Hepatocyte (in vitro differentiated cells): ENCODE measurements at regions not wholly inside any gene's neighbourhood (a gene's known extent, or its start where the extent isn't known, plus 50 kb on each side); places are given as distances from the start of the nearest gene placed in this dataset.
"Not testable (repeated sequence)": the region's sequence is repeated elsewhere in the genome, so short reads cannot be mapped to it uniquely, and the experiment has no call there.

Experiments
- DNase-seq: peaks from one replicate; pipeline ENCODE4 v3.0.0-alpha.2; 2016; ENCODE audit warnings: low spot score
- H2AFZ ChIP-seq: fragments of 200-600 bp; sonication (generic); 2 replicates; pipeline ENCODE4 v1.6.0; 2016; ENCODE audit warnings: antibody characterized with exemption, mild to moderate bottlenecking
- H3K27ac ChIP-seq: fragments of 200-600 bp; sonication (generic); 2 replicates; pipeline ENCODE4 v1.5.1; 2016; ENCODE audit warnings: mild to moderate bottlenecking
- H3K27me3 ChIP-seq: fragments of 200-600 bp; sonication (generic); 2 replicates; pipeline ENCODE4 v1.6.1; 2016
- H3K36me3 ChIP-seq: fragments of 200-600 bp; sonication (generic); replicated peaks from 2 replicates; pipeline ENCODE4 v1.5.1; 2016; ENCODE audit warnings: low read depth; ENCODE audit not compliant: insufficient read depth
- H3K4me1 ChIP-seq: fragments of 200-600 bp; sonication (generic); 2 replicates; pipeline ENCODE4 v1.5.1; 2016; ENCODE audit warnings: mild to moderate bottlenecking, moderate library complexity; ENCODE audit not compliant: insufficient read depth
- H3K4me2 ChIP-seq: fragments of 200-600 bp; sonication (generic); 2 replicates; pipeline ENCODE4 v1.6.0; 2016
- H3K4me3 ChIP-seq: fragments of 200-600 bp; sonication (generic); 2 replicates; pipeline ENCODE4 v1.5.1; 2016; ENCODE audit warnings: mild to moderate bottlenecking
- H3K79me2 ChIP-seq: fragments of 200-600 bp; sonication (generic); 2 replicates; pipeline ENCODE4 v1.6.0; 2017; ENCODE audit warnings: mild to moderate bottlenecking
- H3K9me2 ChIP-seq: fragments of 200-600 bp; sonication (generic); replicated peaks from 2 replicates; pipeline ENCODE4 v1.6.0; 2017; ENCODE audit warnings: mild to moderate bottlenecking; ENCODE audit not compliant: insufficient read depth
- H3K9me3 ChIP-seq: fragments of 200-600 bp; sonication (generic); 2 replicates; pipeline ENCODE4 v1.5.1; 2016; ENCODE audit warnings: low read depth, mild to moderate bottlenecking
- H4K20me1 ChIP-seq: fragments of 200-600 bp; sonication (generic); 2 replicates; pipeline ENCODE4 v1.6.0; 2016; ENCODE audit warnings: mild to moderate bottlenecking; ENCODE audit not compliant: insufficient read depth, poor library complexity, severe bottlenecking
- EZH2 ChIP-seq: fragments of 200-600 bp; sonication (generic); IDR thresholded peaks from 2 replicates; pipeline ENCODE4 v1.6.1; 2016; ENCODE audit warnings: antibody characterized with exemption, mild to moderate bottlenecking, borderline replicate concordance
- EZH2phosphoT487 ChIP-seq: fragments of 200-600 bp; sonication (generic); IDR thresholded peaks from one replicate; pipeline ENCODE4 v1.6.1; 2018; ENCODE audit warnings: antibody characterized with exemption, mild to moderate bottlenecking, low read depth, moderate library complexity; ENCODE audit not compliant: unreplicated experiment, severe bottlenecking
- WGBS: methylation state at CpG from one replicate; pipeline ENCODE4 v1.1.6; 2016; ENCODE audit warnings: low lambda C conversion rate; ENCODE audit errors: missing lambda C conversion rate; 5-methylcytosine and 5-hydroxymethylcytosine counted together
- TF ChIP-seq, protein P1 (sequence below): fragments of 200-600 bp; sonication (generic); IDR thresholded peaks from 2 replicates; pipeline ENCODE4 v1.5.1; 2016; ENCODE audit warnings: antibody characterized with exemption, mild to moderate bottlenecking; ENCODE audit not compliant: poor library complexity

DNA sequence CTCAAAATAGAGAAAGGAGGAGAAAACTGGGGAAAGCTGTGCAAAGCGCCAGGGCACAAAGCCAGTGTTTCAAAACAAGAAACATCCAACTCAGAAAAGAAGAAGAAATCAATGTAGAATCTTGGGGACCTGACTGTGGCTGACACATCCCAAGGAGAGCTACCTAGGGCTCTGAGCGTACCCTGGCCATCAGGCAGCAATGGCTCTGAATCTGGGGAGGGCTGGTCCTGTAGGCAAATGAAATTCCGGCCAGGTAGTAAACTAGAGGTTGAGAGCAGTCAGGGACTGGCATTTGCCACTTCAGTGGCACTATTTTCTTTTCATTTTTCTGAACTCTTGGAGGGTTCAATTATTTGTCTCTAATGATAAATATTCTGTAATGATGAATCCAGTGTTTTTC lies 525.8 kb downstream of the STK39 start:
- H3K4me2 ChIP-seq: no peak overlapping the region
- H3K36me3 ChIP-seq: no peaks in the 10 kb centered on the region
- H2AFZ ChIP-seq: no peak overlapping the region
- no peaks in the 10 kb centered on the region for H3K4me1 ChIP-seq
- no peaks in the 10 kb centered on the region for H3K27me3 ChIP-seq
- no peak overlapping the region for H3K4me3 ChIP-seq
- no peak for DNase-seq
- no peaks in the 10 kb centered on the region for H3K9me3 ChIP-seq
- 96% methylated on average over 3 of the region's 3 CpGs for WGBS
- H3K9me2 ChIP-seq: no peaks in the 10 kb centered on the region
- no peak for TF ChIP-seq EZH2phosphoT487
- TF ChIP-seq, protein P1, sequence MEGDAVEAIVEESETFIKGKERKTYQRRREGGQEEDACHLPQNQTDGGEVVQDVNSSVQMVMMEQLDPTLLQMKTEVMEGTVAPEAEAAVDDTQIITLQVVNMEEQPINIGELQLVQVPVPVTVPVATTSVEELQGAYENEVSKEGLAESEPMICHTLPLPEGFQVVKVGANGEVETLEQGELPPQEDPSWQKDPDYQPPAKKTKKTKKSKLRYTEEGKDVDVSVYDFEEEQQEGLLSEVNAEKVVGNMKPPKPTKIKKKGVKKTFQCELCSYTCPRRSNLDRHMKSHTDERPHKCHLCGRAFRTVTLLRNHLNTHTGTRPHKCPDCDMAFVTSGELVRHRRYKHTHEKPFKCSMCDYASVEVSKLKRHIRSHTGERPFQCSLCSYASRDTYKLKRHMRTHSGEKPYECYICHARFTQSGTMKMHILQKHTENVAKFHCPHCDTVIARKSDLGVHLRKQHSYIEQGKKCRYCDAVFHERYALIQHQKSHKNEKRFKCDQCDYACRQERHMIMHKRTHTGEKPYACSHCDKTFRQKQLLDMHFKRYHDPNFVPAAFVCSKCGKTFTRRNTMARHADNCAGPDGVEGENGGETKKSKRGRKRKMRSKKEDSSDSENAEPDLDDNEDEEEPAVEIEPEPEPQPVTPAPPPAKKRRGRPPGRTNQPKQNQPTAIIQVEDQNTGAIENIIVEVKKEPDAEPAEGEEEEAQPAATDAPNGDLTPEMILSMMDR: no peak
- TF ChIP-seq EZH2: no peak
- H3K27ac ChIP-seq: no peak overlapping the region
- no peaks in the 10 kb centered on the region for H4K20me1 ChIP-seq
- no peaks in the 10 kb centered on the region for H3K79me2 ChIP-seq

- Histone ChIP-seq H3K79me2 (no peaks in the 10 kb centered on the region), H3K27me3 (no peaks in the 10 kb centered on the region), H2AFZ (no peak overlapping the region), H4K20me1 (no peaks in the 10 kb centered on the region), H3K36me3 (no peaks in the 10 kb centered on the region), H3K4me2 (no peak overlapping the region), H3K9me3 (no peaks in the 10 kb centered on the region), H3K27ac (no peak overlapping the region), H3K4me1 (no peaks in the 10 kb centered on the region), H3K9me2 (no peaks in the 10 kb centered on the region), H3K4me3 (no peak overlapping the region)
- TF ChIP-seq, protein P1: no peak
- TF ChIP-seq EZH2 (no peak), EZH2phosphoT487 (no peak)
- no peak for DNase-seq
- 63% methylated on average over 4 of the region's 4 CpGs for WGBS
These were observed 528.0 kb downstream of the STK39 start for GRCh38 chr2:167719410-167719809.

GRCh38 chr2:167718560-167718959 lies 528.8 kb downstream of the STK39 start:
- DNase-seq: no peak
- Histone ChIP-seq H3K4me3 (no peak overlapping the region), H3K79me2 (no peaks in the 10 kb centered on the region), H3K27me3 (no peaks in the 10 kb centered on the region), H3K9me3 (no peaks in the 10 kb centered on the region), H3K4me2 (no peak overlapping the region), H3K9me2 (no peaks in the 10 kb centered on the region), H3K4me1 (no peaks in the 10 kb centered on the region), H3K36me3 (no peaks in the 10 kb centered on the region), H2AFZ (no peak overlapping the region), H4K20me1 (no peaks in the 10 kb centered on the region), H3K27ac (no peak overlapping the region)
- TF ChIP-seq EZH2phosphoT487: no peak
- TF ChIP-seq, protein P1: no peak
- no peak for TF ChIP-seq EZH2
- 94% methylated on average over 1 of the region's 1 CpG for WGBS

DNA sequence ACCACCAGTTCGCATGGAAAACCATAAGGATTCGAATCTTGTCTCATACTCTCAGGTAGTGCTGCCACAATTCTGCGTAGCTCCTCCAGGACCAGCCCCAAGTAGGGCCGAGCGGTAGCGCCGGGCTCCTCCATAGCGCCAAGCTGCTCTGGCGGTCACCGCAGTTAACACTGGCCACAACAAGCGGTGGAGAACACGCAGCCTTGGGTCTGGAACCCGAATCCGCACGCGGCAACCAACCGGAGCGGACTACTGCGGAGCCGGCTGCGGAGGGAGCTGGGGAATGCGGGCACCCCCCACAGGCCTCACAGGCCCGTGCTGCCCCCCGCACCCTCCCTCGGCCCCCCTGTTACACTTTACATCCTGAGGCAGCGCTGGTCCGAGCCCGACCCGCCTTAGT lies 531.5 kb downstream of the STK39 start:
- no peaks in the 10 kb centered on the region for H3K9me3 ChIP-seq
- no peak overlapping the region for H3K4me2 ChIP-seq
- no peak for TF ChIP-seq EZH2phosphoT487
- no peak for TF ChIP-seq EZH2
- TF ChIP-seq, protein P1: no peak
- H2AFZ ChIP-seq: no peak overlapping the region
- WGBS: 95% methylated on average over 22 of the region's 29 CpGs
- no peaks in the 10 kb centered on the region for H3K79me2 ChIP-seq
- H3K27ac ChIP-seq: no peak overlapping the region
- no peaks in the 10 kb centered on the region for H3K36me3 ChIP-seq
- H3K9me2 ChIP-seq: no peaks in the 10 kb centered on the region
- H3K27me3 ChIP-seq: no peaks in the 10 kb centered on the region
- no peaks in the 10 kb centered on the region for H4K20me1 ChIP-seq
- H3K4me3 ChIP-seq: no peak overlapping the region
- H3K4me1 ChIP-seq: no peaks in the 10 kb centered on the region
- no peak for DNase-seq

- not testable (repeated sequence) for H2AFZ ChIP-seq, H4K20me1 ChIP-seq, H3K9me2 ChIP-seq, H3K27me3 ChIP-seq, H3K4me1 ChIP-seq, H3K9me3 ChIP-seq, H3K79me2 ChIP-seq, DNase-seq, H3K4me3 ChIP-seq, H3K27ac ChIP-seq, H3K36me3 ChIP-seq, H3K4me2 ChIP-seq
- 96% methylated on average over 4 of the region's 4 CpGs for WGBS
These were observed 531.9 kb downstream of the STK39 start for GRCh38 chr2:167715498-167715897.
